GM12873 (cell line): ENCODE measurements at regions not wholly inside any gene's neighbourhood (a gene's known extent, or its start where the extent isn't known, plus 50 kb on each side); places are given as distances from the start of the nearest gene placed in this dataset.

Source experiments
- CTCF ChIP-seq: IDR thresholded peaks from 2 replicates; pipeline ENCODE4 v1.5.1; 2012; ENCODE audit warnings: low read depth, mild to moderate bottlenecking, moderate library complexity, low read length, control low read depth; ENCODE audit not compliant: insufficient read depth; ENCODE audit errors: missing control alignments

- TF ChIP-seq CTCF, result no peak
Observed at GRCh38 chr4:12875640-12876243, 608.4 kb downstream of the RAB28 start.

GRCh38 chr4:12873351-12873750 lies 610.8 kb downstream of the RAB28 start:
- TF ChIP-seq CTCF, result no peak

- no peak for TF ChIP-seq CTCF
Observed at GRCh38 chr4:12861422-12861821, 622.7 kb downstream of the RAB28 start.

GRCh38 chr4:12852338-12853307 lies 631.5 kb downstream of the RAB28 start:
- TF ChIP-seq CTCF, result peak; percentile 46

GRCh38 chr4:12846368-12846767 lies 637.8 kb downstream of the RAB28 start:
- TF ChIP-seq CTCF, result no peak

- no peak for TF ChIP-seq CTCF
Observed at GRCh38 chr4:12844141-12844540, 640.0 kb downstream of the RAB28 start.

GRCh38 chr4:12827966-12828365 lies 656.2 kb downstream of the RAB28 start:
- TF ChIP-seq CTCF, result no peak
